Tibial nerve (tissue), 3 donors: ENCODE measurements at regions not wholly inside any gene's neighbourhood (a gene's known extent, or its start where the extent isn't known, plus 50 kb on each side); places are given as distances from the start of the nearest gene placed in this dataset.

Experiments used
- POLR2A ChIP-seq, 2 donors: fragments of 450-650 bp; IDR thresholded peaks; one replicate each; pipeline ENCODE4 v1.6.1; 2017; ENCODE audit warnings: antibody characterized with exemption in 2 of 2, mild to moderate bottlenecking in 2 of 2, moderate library complexity in 2 of 2
- TF ChIP-seq, protein P1 (sequence below), 5 experiments: fragments of 200-600 bp in 3 of 5; fragments of 450-650 bp in 2 of 5; sonication (generic) in 3 of 5; IDR thresholded peaks; one replicate each; pipeline ENCODE4 v1.5.1; 2016 to 2019; ENCODE audit warnings: antibody characterized with exemption in 5 of 5, mild to moderate bottlenecking in 3 of 5, moderate library complexity in 2 of 5

DNA sequence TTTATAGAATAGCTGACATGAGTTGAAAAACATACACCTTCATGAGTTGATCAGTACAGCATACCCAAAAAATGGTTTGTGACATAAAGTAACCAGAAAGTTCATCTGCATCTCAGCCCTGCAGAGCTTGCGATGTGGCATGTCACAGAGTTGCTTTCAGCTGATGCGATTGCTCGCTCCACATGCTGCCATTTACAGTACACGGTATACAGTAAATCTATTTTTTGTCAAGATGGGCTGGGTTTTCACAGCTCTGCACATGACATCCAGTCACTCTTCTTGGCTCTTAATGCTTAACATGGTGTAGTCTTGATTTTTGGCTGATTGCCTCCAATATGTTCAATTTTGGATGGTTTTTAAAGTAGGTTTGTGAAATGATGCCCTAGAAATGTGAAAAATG, 811.9 kb downstream of the SATB2 start:
- TF ChIP-seq, protein P1, sequence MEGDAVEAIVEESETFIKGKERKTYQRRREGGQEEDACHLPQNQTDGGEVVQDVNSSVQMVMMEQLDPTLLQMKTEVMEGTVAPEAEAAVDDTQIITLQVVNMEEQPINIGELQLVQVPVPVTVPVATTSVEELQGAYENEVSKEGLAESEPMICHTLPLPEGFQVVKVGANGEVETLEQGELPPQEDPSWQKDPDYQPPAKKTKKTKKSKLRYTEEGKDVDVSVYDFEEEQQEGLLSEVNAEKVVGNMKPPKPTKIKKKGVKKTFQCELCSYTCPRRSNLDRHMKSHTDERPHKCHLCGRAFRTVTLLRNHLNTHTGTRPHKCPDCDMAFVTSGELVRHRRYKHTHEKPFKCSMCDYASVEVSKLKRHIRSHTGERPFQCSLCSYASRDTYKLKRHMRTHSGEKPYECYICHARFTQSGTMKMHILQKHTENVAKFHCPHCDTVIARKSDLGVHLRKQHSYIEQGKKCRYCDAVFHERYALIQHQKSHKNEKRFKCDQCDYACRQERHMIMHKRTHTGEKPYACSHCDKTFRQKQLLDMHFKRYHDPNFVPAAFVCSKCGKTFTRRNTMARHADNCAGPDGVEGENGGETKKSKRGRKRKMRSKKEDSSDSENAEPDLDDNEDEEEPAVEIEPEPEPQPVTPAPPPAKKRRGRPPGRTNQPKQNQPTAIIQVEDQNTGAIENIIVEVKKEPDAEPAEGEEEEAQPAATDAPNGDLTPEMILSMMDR (IDR thresholded peaks at IDR 0.05) = no peak
- no peak for TF ChIP-seq POLR2A (IDR thresholded peaks at IDR 0.05)
